OCI-LY7 (cell line): ENCODE measurements at regions not wholly inside any gene's neighbourhood (a gene's known extent, or its start where the extent isn't known, plus 50 kb on each side); places are given as distances from the start of the nearest gene placed in this dataset.

Experiments used
- EZH2phosphoT487 ChIP-seq: fragments of 200-600 bp; sonication (generic); IDR thresholded peaks from 2 replicates; pipeline ENCODE4 v1.6.1; 2018; ENCODE audit warnings: low read depth, borderline replicate concordance, mild to moderate bottlenecking, mixed run types, antibody characterized with exemption, low read length, moderate library complexity, mixed read lengths
- TF ChIP-seq, protein P1 (sequence below): fragments of 200-600 bp; sonication (generic); conservative IDR thresholded peaks from 2 replicates; pipeline ENCODE4 v1.5.1; 2014; ENCODE audit warnings: mild to moderate bottlenecking, antibody characterized with exemption, low read length, moderate library complexity, mixed read lengths

DNA sequence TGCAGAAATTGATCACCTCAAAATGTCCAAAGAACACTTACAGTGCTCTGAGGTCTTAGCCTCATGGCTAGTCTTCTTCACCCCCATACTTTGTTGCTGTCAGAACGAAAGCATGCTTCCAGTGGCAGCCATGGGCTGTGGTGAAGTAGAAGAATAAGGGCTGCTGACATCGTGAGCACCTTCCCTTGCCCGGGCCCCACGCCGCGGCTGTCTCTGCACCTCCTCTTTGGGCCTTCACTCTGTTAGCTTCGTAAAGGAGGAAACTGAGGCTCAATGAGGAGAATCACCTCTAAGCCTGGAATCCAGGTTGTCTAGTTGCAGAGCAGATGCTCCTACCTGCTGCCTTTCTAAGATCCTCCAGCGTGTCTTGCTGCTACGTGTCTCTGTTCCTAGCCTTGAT lies 139.5 kb upstream of the SLC28A3 start:
- TF ChIP-seq, protein P1, sequence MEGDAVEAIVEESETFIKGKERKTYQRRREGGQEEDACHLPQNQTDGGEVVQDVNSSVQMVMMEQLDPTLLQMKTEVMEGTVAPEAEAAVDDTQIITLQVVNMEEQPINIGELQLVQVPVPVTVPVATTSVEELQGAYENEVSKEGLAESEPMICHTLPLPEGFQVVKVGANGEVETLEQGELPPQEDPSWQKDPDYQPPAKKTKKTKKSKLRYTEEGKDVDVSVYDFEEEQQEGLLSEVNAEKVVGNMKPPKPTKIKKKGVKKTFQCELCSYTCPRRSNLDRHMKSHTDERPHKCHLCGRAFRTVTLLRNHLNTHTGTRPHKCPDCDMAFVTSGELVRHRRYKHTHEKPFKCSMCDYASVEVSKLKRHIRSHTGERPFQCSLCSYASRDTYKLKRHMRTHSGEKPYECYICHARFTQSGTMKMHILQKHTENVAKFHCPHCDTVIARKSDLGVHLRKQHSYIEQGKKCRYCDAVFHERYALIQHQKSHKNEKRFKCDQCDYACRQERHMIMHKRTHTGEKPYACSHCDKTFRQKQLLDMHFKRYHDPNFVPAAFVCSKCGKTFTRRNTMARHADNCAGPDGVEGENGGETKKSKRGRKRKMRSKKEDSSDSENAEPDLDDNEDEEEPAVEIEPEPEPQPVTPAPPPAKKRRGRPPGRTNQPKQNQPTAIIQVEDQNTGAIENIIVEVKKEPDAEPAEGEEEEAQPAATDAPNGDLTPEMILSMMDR, result no peak
- TF ChIP-seq EZH2phosphoT487, result no peak
